ENCODE measurements at regions not wholly inside any gene's neighbourhood (a gene's known extent, or its start where the extent isn't known, plus 50 kb on each side); places are given as distances from the start of the nearest gene placed in this dataset.

- TF ChIP-seq CTCF (IDR thresholded peaks at IDR 0.05) (no peak), POLR2A (IDR thresholded peaks at IDR 0.05) (no peak)
Measured at GRCh38 chr12:88644946-88645702, 64.9 kb upstream of the KITLG start.
